K562 (cell line): ENCODE measurements at regions not wholly inside any gene's neighbourhood (a gene's known extent, or its start where the extent isn't known, plus 50 kb on each side); places are given as distances from the start of the nearest gene placed in this dataset.

Experiments used
- ASH1L ChIP-seq: fragments of 450-650 bp; IDR thresholded peaks from 2 replicates; pipeline ENCODE4 v1.6.1; 2018; ENCODE audit warnings: borderline replicate concordance, mild to moderate bottlenecking, low read depth; ENCODE audit not compliant: partially characterized antibody
- RBM17 ChIP-seq: fragments of 200-400 bp; formaldehyde crosslinking; IDR thresholded peaks from 2 replicates; pipeline ENCODE4 v1.6.1; 2017; ENCODE audit warnings: low read depth, mild to moderate bottlenecking, low read length, borderline replicate concordance
- ZBTB17 ChIP-seq: fragments of 450-650 bp; formaldehyde crosslinking; IDR thresholded peaks from 2 replicates; pipeline ENCODE4 v1.4.0; 2020; ENCODE audit warnings: mild to moderate bottlenecking
- ZNF695 ChIP-seq: fragments of 450-650 bp; formaldehyde crosslinking; IDR thresholded peaks from 2 replicates; pipeline ENCODE4 v1.4.0; 2020; ENCODE audit warnings: mild to moderate bottlenecking, moderate library complexity
- ZNF707 ChIP-seq: fragments of 250-450 bp; sonication (Bioruptor Pico); conservative IDR thresholded peaks from 2 replicates; pipeline ENCODE4 v1.8.0; 2022; ENCODE audit warnings: inconsistent platforms, mild to moderate bottlenecking, moderate library complexity
- TF ChIP-seq, protein P1 (sequence below): fragments of 200-600 bp; sonication (generic); IDR thresholded peaks from one replicate; pipeline ENCODE4 v1.6.1; 2012; ENCODE audit warnings: mild to moderate bottlenecking, low read depth, low read length, inconsistent platforms
- TF ChIP-seq, protein P2 (sequence below): sonication (generic); formaldehyde crosslinking; IDR thresholded peaks from 2 replicates; pipeline ENCODE4 v1.5.0; 2020; ENCODE audit warnings: missing genetic modification reagents
- TF ChIP-seq, protein P3 (sequence below): IDR thresholded peaks from 2 replicates; pipeline ENCODE4 v1.6.1; 2016; ENCODE audit warnings: missing genetic modification characterization, missing compliant biosample characterization
- TF ChIP-seq, protein P4 (sequence below): fragments of 250-450 bp; sonication (Bioruptor Pico); IDR thresholded peaks from 2 replicates; pipeline ENCODE4 v1.5.1; 2021; ENCODE audit warnings: mild to moderate bottlenecking

DNA sequence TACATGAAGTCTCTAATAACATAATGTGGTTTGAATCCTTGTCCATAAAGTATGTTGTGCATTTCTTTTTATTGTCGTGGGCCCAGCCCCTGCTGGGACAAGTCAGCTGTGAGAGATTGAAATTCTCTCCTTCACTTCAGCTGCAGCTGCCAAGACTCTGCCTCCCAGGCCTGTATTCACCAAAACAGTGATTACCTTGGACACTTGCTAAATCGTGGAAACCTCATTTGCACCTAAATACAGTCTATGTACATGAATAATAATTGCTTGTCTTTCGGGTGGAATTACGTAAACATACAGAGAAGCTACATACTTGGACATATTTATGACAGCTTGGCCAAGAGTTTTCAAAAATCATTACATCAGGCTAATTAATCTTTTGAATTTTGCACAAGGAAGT, 898.5 kb upstream of the SEMA6A start (continued):
- TF ChIP-seq, protein P1, sequence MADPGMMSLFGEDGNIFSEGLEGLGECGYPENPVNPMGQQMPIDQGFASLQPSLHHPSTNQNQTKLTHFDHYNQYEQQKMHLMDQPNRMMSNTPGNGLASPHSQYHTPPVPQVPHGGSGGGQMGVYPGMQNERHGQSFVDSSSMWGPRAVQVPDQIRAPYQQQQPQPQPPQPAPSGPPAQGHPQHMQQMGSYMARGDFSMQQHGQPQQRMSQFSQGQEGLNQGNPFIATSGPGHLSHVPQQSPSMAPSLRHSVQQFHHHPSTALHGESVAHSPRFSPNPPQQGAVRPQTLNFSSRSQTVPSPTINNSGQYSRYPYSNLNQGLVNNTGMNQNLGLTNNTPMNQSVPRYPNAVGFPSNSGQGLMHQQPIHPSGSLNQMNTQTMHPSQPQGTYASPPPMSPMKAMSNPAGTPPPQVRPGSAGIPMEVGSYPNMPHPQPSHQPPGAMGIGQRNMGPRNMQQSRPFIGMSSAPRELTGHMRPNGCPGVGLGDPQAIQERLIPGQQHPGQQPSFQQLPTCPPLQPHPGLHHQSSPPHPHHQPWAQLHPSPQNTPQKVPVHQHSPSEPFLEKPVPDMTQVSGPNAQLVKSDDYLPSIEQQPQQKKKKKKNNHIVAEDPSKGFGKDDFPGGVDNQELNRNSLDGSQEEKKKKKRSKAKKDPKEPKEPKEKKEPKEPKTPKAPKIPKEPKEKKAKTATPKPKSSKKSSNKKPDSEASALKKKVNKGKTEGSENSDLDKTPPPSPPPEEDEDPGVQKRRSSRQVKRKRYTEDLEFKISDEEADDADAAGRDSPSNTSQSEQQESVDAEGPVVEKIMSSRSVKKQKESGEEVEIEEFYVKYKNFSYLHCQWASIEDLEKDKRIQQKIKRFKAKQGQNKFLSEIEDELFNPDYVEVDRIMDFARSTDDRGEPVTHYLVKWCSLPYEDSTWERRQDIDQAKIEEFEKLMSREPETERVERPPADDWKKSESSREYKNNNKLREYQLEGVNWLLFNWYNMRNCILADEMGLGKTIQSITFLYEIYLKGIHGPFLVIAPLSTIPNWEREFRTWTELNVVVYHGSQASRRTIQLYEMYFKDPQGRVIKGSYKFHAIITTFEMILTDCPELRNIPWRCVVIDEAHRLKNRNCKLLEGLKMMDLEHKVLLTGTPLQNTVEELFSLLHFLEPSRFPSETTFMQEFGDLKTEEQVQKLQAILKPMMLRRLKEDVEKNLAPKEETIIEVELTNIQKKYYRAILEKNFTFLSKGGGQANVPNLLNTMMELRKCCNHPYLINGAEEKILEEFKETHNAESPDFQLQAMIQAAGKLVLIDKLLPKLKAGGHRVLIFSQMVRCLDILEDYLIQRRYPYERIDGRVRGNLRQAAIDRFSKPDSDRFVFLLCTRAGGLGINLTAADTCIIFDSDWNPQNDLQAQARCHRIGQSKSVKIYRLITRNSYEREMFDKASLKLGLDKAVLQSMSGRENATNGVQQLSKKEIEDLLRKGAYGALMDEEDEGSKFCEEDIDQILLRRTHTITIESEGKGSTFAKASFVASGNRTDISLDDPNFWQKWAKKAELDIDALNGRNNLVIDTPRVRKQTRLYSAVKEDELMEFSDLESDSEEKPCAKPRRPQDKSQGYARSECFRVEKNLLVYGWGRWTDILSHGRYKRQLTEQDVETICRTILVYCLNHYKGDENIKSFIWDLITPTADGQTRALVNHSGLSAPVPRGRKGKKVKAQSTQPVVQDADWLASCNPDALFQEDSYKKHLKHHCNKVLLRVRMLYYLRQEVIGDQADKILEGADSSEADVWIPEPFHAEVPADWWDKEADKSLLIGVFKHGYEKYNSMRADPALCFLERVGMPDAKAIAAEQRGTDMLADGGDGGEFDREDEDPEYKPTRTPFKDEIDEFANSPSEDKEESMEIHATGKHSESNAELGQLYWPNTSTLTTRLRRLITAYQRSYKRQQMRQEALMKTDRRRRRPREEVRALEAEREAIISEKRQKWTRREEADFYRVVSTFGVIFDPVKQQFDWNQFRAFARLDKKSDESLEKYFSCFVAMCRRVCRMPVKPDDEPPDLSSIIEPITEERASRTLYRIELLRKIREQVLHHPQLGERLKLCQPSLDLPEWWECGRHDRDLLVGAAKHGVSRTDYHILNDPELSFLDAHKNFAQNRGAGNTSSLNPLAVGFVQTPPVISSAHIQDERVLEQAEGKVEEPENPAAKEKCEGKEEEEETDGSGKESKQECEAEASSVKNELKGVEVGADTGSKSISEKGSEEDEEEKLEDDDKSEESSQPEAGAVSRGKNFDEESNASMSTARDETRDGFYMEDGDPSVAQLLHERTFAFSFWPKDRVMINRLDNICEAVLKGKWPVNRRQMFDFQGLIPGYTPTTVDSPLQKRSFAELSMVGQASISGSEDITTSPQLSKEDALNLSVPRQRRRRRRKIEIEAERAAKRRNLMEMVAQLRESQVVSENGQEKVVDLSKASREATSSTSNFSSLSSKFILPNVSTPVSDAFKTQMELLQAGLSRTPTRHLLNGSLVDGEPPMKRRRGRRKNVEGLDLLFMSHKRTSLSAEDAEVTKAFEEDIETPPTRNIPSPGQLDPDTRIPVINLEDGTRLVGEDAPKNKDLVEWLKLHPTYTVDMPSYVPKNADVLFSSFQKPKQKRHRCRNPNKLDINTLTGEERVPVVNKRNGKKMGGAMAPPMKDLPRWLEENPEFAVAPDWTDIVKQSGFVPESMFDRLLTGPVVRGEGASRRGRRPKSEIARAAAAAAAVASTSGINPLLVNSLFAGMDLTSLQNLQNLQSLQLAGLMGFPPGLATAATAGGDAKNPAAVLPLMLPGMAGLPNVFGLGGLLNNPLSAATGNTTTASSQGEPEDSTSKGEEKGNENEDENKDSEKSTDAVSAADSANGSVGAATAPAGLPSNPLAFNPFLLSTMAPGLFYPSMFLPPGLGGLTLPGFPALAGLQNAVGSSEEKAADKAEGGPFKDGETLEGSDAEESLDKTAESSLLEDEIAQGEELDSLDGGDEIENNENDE = no peak
- TF ChIP-seq RBM17 = no peak
- TF ChIP-seq, protein P2, sequence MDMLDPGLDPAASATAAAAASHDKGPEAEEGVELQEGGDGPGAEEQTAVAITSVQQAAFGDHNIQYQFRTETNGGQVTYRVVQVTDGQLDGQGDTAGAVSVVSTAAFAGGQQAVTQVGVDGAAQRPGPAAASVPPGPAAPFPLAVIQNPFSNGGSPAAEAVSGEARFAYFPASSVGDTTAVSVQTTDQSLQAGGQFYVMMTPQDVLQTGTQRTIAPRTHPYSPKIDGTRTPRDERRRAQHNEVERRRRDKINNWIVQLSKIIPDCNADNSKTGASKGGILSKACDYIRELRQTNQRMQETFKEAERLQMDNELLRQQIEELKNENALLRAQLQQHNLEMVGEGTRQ (CRISPR knock-in tag) = no peak
- TF ChIP-seq, protein P3, sequence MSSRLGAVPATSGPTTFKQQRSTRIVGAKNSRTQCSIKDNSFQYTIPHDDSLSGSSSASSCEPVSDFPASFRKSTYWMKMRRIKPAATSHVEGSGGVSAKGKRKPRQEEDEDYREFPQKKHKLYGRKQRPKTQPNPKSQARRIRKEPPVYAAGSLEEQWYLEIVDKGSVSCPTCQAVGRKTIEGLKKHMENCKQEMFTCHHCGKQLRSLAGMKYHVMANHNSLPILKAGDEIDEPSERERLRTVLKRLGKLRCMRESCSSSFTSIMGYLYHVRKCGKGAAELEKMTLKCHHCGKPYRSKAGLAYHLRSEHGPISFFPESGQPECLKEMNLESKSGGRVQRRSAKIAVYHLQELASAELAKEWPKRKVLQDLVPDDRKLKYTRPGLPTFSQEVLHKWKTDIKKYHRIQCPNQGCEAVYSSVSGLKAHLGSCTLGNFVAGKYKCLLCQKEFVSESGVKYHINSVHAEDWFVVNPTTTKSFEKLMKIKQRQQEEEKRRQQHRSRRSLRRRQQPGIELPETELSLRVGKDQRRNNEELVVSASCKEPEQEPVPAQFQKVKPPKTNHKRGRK (tag) = no peak
- TF ChIP-seq ZNF707 (CRISPR knock-in tag) = no peak
- TF ChIP-seq ZBTB17 (CRISPR knock-in tag) = no peak
- TF ChIP-seq, protein P4, sequence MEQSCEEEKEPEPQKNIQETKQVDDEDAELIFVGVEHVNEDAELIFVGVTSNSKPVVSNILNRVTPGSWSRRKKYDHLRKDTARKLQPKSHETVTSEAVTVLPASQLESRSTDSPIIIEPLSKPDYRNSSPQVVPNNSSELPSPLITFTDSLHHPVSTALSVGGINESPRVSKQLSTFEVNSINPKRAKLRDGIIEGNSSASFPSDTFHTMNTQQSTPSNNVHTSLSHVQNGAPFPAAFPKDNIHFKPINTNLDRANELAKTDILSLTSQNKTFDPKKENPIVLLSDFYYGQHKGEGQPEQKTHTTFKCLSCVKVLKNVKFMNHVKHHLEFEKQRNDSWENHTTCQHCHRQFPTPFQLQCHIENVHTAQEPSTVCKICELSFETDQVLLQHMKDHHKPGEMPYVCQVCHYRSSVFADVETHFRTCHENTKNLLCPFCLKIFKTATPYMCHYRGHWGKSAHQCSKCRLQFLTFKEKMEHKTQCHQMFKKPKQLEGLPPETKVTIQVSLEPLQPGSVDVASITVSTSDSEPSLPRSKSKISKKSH (CRISPR knock-in tag) = no peak
- TF ChIP-seq ASH1L = no peak
- TF ChIP-seq ZNF695 (CRISPR knock-in tag) = no peak
